ENCODE measurements at regions not wholly inside any gene's neighbourhood (a gene's known extent, or its start where the extent isn't known, plus 50 kb on each side); places are given as distances from the start of the nearest gene placed in this dataset.

GRCh38 chr1:56289260-56289659 lies 290.1 kb downstream of the PLPP3 start:
- no peak for TF ChIP-seq CTCF (IDR thresholded peaks at IDR 0.05)
- TF ChIP-seq POLR2A (IDR thresholded peaks at IDR 0.05): no peak

Data from testis (tissue), 2 donors.